GM12801 (cell line): ENCODE measurements at regions not wholly inside any gene's neighbourhood (a gene's known extent, or its start where the extent isn't known, plus 50 kb on each side); places are given as distances from the start of the nearest gene placed in this dataset.

ENCODE experiments used
- CTCF ChIP-seq: IDR thresholded peaks from one replicate; pipeline ENCODE4 v1.5.1; 2011; ENCODE audit warnings: control low read depth; ENCODE audit not compliant: insufficient read length; ENCODE audit errors: extremely low read depth

- TF ChIP-seq CTCF = no peak
Observed at GRCh38 chr12:126191949-126192348, 1126.7 kb downstream of the AACS start.

- no peak for TF ChIP-seq CTCF
Observed at GRCh38 chr12:126193190-126193589, 1128.0 kb downstream of the AACS start.

- TF ChIP-seq CTCF = no peak
Observed at GRCh38 chr12:126196263-126196662, 1131.0 kb downstream of the AACS start.

- TF ChIP-seq CTCF = no peak
Observed at GRCh38 chr12:126198516-126198915, 1133.3 kb downstream of the AACS start.

GRCh38 chr12:126198966-126199692 lies 1133.9 kb downstream of the AACS start:
- no peak for TF ChIP-seq CTCF

GRCh38 chr12:126201981-126202537 lies 1136.8 kb downstream of the AACS start:
- TF ChIP-seq CTCF = no peak

- TF ChIP-seq CTCF = no peak
Observed at GRCh38 chr12:126204326-126204725, 1139.1 kb downstream of the AACS start.

GRCh38 chr12:126210026-126210425 lies 1144.8 kb downstream of the AACS start:
- no peak for TF ChIP-seq CTCF
